ENCODE measurements at regions not wholly inside any gene's neighbourhood (a gene's known extent, or its start where the extent isn't known, plus 50 kb on each side); places are given as distances from the start of the nearest gene placed in this dataset.

GRCh38 chr5:124891179-124891578, 144.7 kb upstream of the ZNF608 start:
- TF ChIP-seq CTCF (IDR thresholded peaks at IDR 0.05): no peak
- TF ChIP-seq POLR2AphosphoS5 (IDR thresholded peaks at IDR 0.05): no peak

All from sigmoid colon (tissue), 4 donors.